Stimulated activated naive CD8-positive, alpha-beta T cell treated with anti-CD3 and anti-CD28 coated beads, Interleukin-15, Interleukin-2, amounts not matched to agents 100 ng/mL and 50 ng/mL, for 24 hours (primary cell): ENCODE measurements at regions not wholly inside any gene's neighbourhood (a gene's known extent, or its start where the extent isn't known, plus 50 kb on each side); places are given as distances from the start of the nearest gene placed in this dataset.

ENCODE experiments used
- H3K27ac Mint-ChIP-seq: one replicate; pipeline ENCODE4 v1.8.0; 2021; ENCODE audit warnings: mild to moderate bottlenecking, mixed read lengths
- H3K27me3 Mint-ChIP-seq: one replicate; pipeline ENCODE4 v1.8.0; 2021; ENCODE audit warnings: mixed read lengths
- H3K36me3 Mint-ChIP-seq: one replicate; pipeline ENCODE4 v1.8.0; 2021; ENCODE audit warnings: low read depth, mixed read lengths
- H3K4me1 Mint-ChIP-seq: one replicate; pipeline ENCODE4 v1.8.0; 2021; ENCODE audit warnings: low read depth, mixed read lengths
- H3K4me3 Mint-ChIP-seq: one replicate; pipeline ENCODE4 v1.8.0; 2021; ENCODE audit warnings: mild to moderate bottlenecking, mixed read lengths
- H3K9me3 Mint-ChIP-seq: one replicate; pipeline ENCODE4 v1.8.0; 2021; ENCODE audit warnings: mixed read lengths

DNA sequence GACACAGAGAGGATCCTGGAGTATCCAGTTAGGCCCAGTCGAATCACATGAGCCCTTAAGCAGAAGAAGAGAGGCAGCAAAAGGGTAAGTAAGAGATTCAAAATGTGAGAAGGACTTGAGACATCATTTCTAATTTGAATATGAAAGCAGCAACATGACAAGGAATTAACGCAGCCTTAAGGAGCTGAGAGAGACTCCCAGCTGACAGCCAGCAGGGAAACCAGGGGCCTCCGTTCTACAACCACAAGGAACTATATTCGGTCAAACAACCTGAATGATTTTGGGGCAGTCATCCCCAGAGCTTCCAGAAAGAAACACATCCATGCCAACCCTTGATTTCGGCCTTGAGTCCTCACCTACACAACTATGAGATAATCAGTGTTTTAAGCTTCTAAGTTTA, 189.7 kb upstream of the MTNR1B start:
- Mint-ChIP-seq H3K27me3 (peaks cover 3% of the 10 kb centered on the region), H3K4me1 (no peaks in the 10 kb centered on the region), H3K36me3 (no peaks in the 10 kb centered on the region), H3K4me3 (no peak overlapping the region), H3K9me3 (no peaks in the 10 kb centered on the region), H3K27ac (no peak overlapping the region)

DNA sequence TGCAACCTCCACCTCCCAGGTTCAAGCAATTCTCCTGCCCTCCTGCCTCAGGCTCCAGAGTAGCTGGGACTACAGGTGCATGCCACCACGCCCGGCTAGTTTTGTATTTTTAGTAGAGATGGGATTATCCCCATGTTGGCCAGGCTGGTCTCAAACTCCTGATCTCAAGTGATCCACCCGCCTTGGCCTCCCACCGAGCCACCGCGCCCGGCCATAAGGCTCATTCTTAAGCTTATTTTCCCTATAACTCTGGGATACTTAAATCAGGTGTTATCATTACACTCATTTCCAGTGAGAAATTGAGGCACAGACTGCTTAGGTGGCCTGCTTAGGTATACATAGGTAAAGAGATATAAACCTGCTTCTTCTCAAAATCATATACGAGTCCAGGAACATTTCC, 188.3 kb upstream of the MTNR1B start:
- Mint-ChIP-seq H3K4me1 (no peaks in the 10 kb centered on the region), H3K27ac (no peak overlapping the region), H3K27me3 (peaks cover 3% of the 10 kb centered on the region), H3K36me3 (no peaks in the 10 kb centered on the region), H3K4me3 (no peak overlapping the region), H3K9me3 (no peaks in the 10 kb centered on the region)

DNA sequence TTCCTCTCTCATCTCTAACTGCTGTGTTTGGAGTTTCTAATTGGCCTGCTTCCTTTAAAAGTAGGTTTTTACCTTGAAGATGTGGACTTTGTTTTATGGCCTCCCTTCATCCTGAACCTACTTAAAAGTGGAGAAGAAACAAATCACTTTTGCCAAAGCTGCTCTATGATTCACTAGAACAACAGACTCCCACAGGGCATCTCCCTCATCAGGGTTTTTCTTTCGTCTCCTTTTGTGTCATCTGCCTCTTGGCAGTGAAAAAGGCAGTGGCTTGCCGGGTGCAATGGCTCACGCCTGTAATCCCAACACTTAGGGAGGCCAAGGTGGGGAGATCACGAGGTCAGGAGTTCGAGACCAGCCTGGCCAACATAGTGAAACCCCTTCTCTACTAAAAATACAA, 186.6 kb upstream of the MTNR1B start:
- Mint-ChIP-seq H3K27ac (no peak overlapping the region), H3K36me3 (no peaks in the 10 kb centered on the region), H3K9me3 (no peaks in the 10 kb centered on the region), H3K4me3 (no peak overlapping the region), H3K4me1 (no peaks in the 10 kb centered on the region), H3K27me3 (peaks cover 3% of the 10 kb centered on the region)

DNA sequence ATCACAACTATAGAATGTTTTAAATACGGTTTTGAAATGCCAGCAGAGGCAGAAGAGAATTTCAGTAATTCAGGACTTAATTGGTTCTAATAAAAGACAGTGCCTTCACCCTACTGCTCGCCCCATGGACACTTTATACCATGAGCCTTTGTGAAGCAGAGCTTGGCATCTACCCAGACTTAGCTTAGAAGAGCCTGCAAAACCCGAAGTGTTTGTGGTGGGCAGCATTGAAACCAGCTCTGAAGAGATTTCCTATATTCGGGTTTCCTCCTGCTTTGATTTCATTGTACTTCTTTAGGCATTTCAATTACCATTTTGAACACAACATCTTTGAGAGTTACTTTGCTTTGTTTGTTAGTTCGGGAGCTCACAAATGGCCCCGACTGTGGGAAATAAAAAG, 185.1 kb upstream of the MTNR1B start:
- Mint-ChIP-seq H3K36me3 (no peaks in the 10 kb centered on the region), H3K27me3 (peaks cover 3% of the 10 kb centered on the region), H3K9me3 (no peaks in the 10 kb centered on the region), H3K27ac (no peak overlapping the region), H3K4me3 (no peak overlapping the region), H3K4me1 (no peaks in the 10 kb centered on the region)

DNA sequence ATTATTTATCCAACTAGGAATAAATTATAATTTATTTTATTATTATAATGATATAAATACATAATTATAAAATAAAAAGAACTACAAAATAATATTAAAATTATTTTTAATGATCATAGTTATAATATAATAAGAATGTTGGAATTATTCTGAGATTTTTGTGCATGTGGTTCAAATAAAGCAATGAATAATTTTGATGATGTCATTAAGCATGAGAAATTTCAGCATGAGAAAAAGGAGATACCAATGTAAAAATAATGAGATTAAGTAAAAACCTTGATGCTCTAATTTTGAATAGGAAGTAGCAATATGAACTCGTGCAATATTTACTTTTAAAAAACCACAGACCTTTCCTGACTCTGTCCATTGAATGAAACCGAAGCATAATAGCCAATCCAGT, 181.8 kb upstream of the MTNR1B start:
- Mint-ChIP-seq H3K4me3 (no peak overlapping the region), H3K9me3 (no peaks in the 10 kb centered on the region), H3K27ac (no peak overlapping the region), H3K36me3 (no peaks in the 10 kb centered on the region), H3K4me1 (no peaks in the 10 kb centered on the region), H3K27me3 (no peaks in the 10 kb centered on the region)

DNA sequence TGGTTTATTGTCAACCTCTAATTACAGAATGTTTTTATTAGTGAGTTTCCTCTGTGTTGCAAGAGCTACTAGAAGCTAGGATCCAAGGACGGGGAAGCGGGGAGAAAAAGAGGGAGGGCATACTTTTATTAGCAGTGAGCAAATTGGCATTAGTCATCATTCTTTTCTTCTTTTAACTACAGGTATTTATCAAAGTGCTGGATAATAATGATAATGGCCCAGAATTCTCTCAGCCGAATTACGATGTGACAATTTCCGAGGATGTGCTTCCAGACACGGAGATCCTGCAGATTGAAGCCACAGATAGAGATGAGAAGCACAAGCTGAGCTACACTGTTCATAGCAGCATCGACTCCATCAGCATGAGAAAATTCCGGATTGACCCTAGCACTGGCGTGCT, 179.7 kb upstream of the MTNR1B start:
- H3K4me3 Mint-ChIP-seq, result no peak overlapping the region
- H3K36me3 Mint-ChIP-seq, result no peaks in the 10 kb centered on the region
- no peaks in the 10 kb centered on the region for H3K27me3 Mint-ChIP-seq
- H3K27ac Mint-ChIP-seq, result no peak overlapping the region
- H3K4me1 Mint-ChIP-seq, result no peaks in the 10 kb centered on the region
- no peaks in the 10 kb centered on the region for H3K9me3 Mint-ChIP-seq

DNA sequence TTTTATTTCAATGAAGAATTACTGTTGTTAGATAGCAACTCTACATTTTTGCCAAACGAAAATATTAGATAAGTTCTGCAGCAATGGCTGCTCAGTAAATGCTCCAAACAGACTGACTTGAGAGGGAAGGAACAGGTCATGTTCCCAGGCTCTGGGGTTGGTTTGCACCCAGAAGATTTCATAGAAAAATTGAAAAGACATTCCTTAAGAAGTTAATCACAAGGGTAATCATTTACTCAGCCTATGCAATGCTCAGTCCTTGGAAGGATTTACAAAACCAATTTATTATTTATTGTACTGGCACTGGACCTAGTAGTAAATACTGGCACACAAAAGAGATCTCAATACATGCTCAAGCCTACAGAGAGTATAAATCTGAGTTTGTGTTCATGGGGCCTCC, 179.1 kb upstream of the MTNR1B start:
- Mint-ChIP-seq H3K27ac (no peak overlapping the region), H3K4me1 (no peaks in the 10 kb centered on the region), H3K36me3 (no peaks in the 10 kb centered on the region), H3K9me3 (peaks cover 2% of the 10 kb centered on the region), H3K4me3 (no peak overlapping the region), H3K27me3 (no peaks in the 10 kb centered on the region)

DNA sequence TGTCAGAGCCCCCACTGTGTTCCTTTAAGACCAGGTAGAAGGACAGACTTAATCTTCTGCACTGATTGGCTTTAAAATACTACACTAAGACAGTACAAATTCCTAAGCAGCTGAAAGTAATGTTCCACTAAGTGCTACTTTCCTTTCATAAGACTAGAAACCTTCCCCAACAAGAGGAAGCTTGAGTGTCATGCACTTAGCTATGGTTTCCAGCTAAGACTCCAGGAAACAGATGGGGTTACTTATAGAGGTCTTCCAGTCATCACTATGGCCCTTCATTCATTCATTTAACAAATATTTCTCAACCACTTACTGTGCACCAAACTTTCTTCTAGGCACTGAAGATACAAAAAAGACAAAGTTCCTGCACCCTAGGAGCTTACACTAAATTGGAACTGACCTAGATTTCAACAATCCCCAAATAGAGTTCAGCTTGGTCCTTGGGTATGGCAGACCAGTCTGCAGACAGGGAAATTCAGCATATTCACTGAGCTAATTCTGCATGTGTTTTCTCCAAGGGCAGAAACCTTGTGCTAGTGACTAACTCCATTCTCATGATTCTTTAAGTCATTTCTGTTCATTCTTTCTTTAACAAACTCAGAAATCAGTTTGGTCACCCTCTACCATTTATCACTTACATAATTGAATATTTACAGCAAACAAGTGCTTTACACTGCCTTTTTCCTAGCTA, 178.4 kb upstream of the MTNR1B start:
- Mint-ChIP-seq H3K9me3 (peaks cover 3% of the 10 kb centered on the region), H3K27ac (no peak overlapping the region), H3K4me1 (no peaks in the 10 kb centered on the region), H3K36me3 (no peaks in the 10 kb centered on the region), H3K4me3 (no peak overlapping the region), H3K27me3 (no peaks in the 10 kb centered on the region)

DNA sequence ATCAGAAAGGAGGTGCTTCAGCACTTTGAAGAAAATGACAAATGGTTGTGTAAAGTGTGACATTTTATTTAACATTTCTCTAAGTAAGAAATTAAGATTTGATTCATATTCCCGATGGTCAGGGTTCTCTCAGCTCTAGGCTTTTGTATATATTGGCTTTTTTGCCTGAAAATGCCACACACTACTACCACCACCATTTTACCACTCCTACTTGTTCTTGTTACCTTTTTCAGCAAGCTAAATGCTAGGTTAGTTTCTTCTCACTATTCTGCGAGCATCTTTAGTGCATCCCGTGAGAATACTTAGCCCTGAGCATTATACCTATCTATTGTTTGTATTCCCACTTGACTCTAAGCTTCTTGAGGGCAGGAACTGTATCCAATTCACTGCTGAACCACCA, 177.6 kb upstream of the MTNR1B start:
- H3K4me1 Mint-ChIP-seq, result no peaks in the 10 kb centered on the region
- H3K27me3 Mint-ChIP-seq, result no peaks in the 10 kb centered on the region
- H3K36me3 Mint-ChIP-seq, result no peaks in the 10 kb centered on the region

DNA sequence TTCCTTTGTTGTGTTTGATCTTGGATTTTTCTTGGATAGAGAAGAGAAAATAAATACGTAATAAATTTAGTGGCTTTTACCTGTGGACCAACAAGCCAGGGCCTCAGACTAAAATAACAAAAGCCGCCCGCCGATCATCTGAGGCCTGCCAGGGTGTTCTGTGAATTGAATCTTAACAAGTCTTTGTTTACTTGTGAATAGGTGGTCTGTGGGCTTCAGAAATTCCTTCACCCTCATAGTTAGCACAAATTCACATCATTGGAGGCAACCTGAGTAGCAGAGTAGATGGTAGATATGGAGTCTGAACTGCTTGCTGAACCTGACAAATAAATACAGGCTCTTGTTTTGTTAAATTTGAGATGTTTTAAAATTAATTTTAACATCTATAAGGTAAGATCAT, 176.3 kb upstream of the MTNR1B start:
- Mint-ChIP-seq H3K9me3 (peaks cover 8% of the 10 kb centered on the region), H3K36me3 (no peaks in the 10 kb centered on the region), H3K4me3 (no peak overlapping the region), H3K4me1 (no peaks in the 10 kb centered on the region), H3K27me3 (no peaks in the 10 kb centered on the region), H3K27ac (no peak overlapping the region)

More for the DNA sequence above, 177.6 kb upstream of the MTNR1B start:
- H3K9me3 Mint-ChIP-seq, result peaks cover 3% of the 10 kb centered on the region
- no peak overlapping the region for H3K4me3 Mint-ChIP-seq
- H3K27ac Mint-ChIP-seq, result no peak overlapping the region

DNA sequence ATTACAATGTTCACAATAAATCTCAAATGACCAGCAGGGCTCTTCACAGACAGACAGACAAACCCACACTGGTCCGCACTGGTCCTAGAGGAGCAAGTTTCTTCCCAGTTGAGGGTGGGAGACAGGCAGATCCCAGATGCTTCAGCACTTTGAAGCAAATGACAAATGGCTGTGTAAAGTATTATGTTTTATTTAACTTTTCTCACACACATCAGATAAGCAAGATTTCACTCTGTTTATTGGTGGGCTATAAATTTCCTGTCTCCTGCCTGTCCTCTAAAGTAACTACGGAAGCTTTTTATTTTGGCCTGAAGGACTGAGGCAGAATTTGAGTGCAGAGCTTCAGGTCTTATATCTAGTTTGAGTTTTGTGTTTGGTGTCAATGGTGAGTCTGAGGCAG, 174.7 kb upstream of the MTNR1B start:
- Mint-ChIP-seq H3K27ac (no peak overlapping the region), H3K4me3 (no peak overlapping the region), H3K27me3 (no peaks in the 10 kb centered on the region), H3K9me3 (peaks cover 15% of the 10 kb centered on the region), H3K4me1 (no peaks in the 10 kb centered on the region), H3K36me3 (no peaks in the 10 kb centered on the region)

DNA sequence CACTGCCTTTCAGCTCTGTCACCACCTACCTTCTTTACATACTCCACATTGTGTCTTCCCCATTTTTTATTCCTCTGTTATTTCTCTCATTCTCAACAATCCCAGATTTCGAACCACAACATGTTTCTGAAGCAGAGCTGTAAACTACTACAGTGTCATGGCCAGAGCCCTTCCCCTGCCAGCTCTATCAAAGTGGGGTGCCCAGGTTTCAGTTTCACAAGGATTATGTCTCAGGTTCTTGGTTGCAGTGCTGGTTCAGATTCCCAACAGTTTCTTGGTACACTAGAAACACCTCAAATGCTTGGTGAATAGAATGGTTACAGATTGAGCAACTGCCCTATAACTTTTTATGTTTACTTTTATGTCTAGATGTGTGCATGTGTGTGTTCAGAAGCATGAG, 172.7 kb upstream of the MTNR1B start:
- H3K4me3 Mint-ChIP-seq, result no peak overlapping the region
- no peaks in the 10 kb centered on the region for H3K27me3 Mint-ChIP-seq
- no peaks in the 10 kb centered on the region for H3K36me3 Mint-ChIP-seq
- H3K27ac Mint-ChIP-seq, result no peak overlapping the region
- H3K4me1 Mint-ChIP-seq, result no peaks in the 10 kb centered on the region
- peaks cover 15% of the 10 kb centered on the region for H3K9me3 Mint-ChIP-seq

DNA sequence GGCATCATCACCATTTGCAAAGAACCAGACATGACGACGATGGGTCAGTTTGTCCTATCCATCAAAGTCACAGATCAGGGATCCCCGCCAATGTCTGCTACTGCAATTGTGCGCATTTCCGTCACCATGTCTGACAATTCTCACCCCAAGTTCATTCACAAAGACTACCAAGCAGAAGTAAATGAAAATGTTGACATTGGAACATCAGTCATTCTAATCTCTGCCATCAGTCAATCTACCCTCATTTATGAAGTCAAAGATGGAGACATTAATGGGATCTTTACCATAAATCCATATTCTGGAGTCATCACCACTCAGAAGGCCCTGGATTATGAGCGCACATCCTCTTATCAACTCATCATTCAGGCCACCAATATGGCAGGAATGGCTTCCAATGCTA, 171.6 kb upstream of the MTNR1B start:
- Mint-ChIP-seq H3K27ac (no peak overlapping the region), H3K9me3 (peaks cover 15% of the 10 kb centered on the region), H3K36me3 (no peaks in the 10 kb centered on the region), H3K27me3 (no peaks in the 10 kb centered on the region), H3K4me3 (no peak overlapping the region), H3K4me1 (no peaks in the 10 kb centered on the region)

DNA sequence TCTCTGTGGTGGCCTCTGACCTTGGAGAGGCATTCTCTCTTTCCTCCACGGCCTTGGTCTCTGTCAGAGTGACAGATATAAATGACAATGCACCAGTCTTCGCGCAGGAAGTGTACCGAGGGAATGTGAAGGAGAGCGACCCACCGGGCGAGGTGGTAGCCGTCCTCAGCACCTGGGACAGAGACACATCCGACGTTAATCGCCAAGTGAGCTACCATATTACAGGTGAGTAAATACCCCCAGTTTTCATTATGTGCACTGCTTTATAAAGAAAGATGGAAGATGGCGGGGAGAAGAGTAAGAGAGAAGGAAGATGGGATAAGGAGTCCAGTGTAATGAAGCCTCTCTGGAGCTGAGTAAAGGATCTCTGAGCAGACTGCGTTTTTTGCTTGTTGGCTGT, 167.8 kb upstream of the MTNR1B start:
- no peak overlapping the region for H3K27ac Mint-ChIP-seq
- peaks cover 12% of the 10 kb centered on the region for H3K9me3 Mint-ChIP-seq
- H3K4me1 Mint-ChIP-seq, result no peaks in the 10 kb centered on the region
- H3K36me3 Mint-ChIP-seq, result no peaks in the 10 kb centered on the region
- no peak overlapping the region for H3K4me3 Mint-ChIP-seq
- no peaks in the 10 kb centered on the region for H3K27me3 Mint-ChIP-seq

DNA sequence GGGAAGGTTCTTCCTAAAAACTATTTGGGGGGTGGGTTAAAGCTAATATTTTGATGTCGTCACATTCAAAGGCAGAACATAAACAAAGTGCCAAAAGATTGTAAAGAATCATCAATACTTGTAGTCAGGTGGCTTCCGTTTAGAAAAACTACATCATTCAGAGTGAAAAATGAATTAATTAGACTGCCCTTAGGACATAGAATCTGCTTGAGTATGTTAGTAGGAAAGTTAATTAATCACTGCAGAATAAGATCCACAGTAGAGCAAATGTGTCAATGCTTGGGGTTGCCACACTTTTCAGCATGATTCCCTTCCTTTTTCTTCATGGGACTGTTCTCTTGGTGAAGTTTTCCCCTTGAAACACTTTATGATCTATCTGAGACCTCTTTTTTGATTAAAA, 166.8 kb upstream of the MTNR1B start:
- Mint-ChIP-seq H3K4me3 (no peak overlapping the region), H3K9me3 (peaks cover 12% of the 10 kb centered on the region), H3K27ac (no peak overlapping the region), H3K4me1 (no peaks in the 10 kb centered on the region), H3K36me3 (no peaks in the 10 kb centered on the region), H3K27me3 (no peaks in the 10 kb centered on the region)

DNA sequence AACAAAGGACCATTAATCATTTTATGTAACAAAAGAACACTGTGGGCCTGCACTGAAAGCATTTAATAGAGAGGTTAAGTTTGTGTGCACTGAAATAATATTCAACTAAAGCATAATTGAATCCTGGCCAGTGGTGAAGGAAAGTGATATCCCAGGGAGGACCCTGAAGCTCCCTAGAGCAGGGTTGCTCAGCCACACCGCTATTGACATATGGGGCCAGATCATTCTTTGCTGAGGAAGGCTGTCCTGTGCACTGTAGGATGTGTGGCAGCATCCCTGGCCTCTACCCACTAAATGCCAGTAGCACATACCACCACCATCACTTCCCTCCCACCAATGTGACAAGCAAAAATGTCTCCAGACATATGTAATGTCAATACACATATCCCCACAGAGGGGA, 166.1 kb upstream of the MTNR1B start:
- no peak overlapping the region for H3K27ac Mint-ChIP-seq
- peaks cover 7% of the 10 kb centered on the region for H3K9me3 Mint-ChIP-seq
- no peak overlapping the region for H3K4me3 Mint-ChIP-seq
- no peaks in the 10 kb centered on the region for H3K27me3 Mint-ChIP-seq
- H3K4me1 Mint-ChIP-seq, result no peaks in the 10 kb centered on the region
- H3K36me3 Mint-ChIP-seq, result no peaks in the 10 kb centered on the region
